ENCODE measurements at regions not wholly inside any gene's neighbourhood (a gene's known extent, or its start where the extent isn't known, plus 50 kb on each side); places are given as distances from the start of the nearest gene placed in this dataset.

GRCh38 chr13:64277097-64277496, 2861.4 kb upstream of the PCDH20 start:
- H3K79me2 ChIP-seq (replicated peaks; ENCODE audit: insufficient read depth) = no peaks in the 10 kb centered on the region
- no peak overlapping the region for H3K27ac ChIP-seq (ENCODE audit: low read depth)
- H3K27me3 ChIP-seq (ENCODE audit: insufficient read depth) = no peaks in the 10 kb centered on the region
- Mint-ChIP-seq H3K4me1 (no peaks in the 10 kb centered on the region; the same call in 2 of the 3 replicates), H3K4me3 (no peak overlapping the region), H3K27ac (no peak overlapping the region), H3K9me3 (peaks cover 15% of the 10 kb centered on the region), H3K27me3 (ENCODE audit: insufficient read depth, low read depth, poor library complexity) (peaks cover 2% of the 10 kb centered on the region), H3K36me3 (ENCODE audit: low read depth) (peaks cover 5% of the 10 kb centered on the region; the same call in 2 of the 3 replicates)
- no peak for ATAC-seq
- no peak overlapping the region for H2AFZ ChIP-seq
- H3K4me3 ChIP-seq = no peak overlapping the region
- H3K9me2 ChIP-seq (ENCODE audit: insufficient read depth) = no peaks in the 10 kb centered on the region; the same call in 1 of the 2 replicates
- no peak for TF ChIP-seq EZH2 (IDR thresholded peaks at IDR 0.05; ENCODE audit: low read depth, unreplicated experiment)
- TF ChIP-seq ZNF114 (CRISPR knock-in tag; IDR thresholded peaks at IDR 0.05) = no peak
- no peak for TF ChIP-seq ZNF331 (CRISPR knock-in tag; IDR thresholded peaks at IDR 0.05; ENCODE audit: low read depth)
- TF ChIP-seq ETS1 (IDR thresholded peaks at IDR 0.05) = no peak
- TF ChIP-seq JUNB (IDR thresholded peaks at IDR 0.05; ENCODE audit: unreplicated experiment) = no peak
- TF ChIP-seq, protein P1, sequence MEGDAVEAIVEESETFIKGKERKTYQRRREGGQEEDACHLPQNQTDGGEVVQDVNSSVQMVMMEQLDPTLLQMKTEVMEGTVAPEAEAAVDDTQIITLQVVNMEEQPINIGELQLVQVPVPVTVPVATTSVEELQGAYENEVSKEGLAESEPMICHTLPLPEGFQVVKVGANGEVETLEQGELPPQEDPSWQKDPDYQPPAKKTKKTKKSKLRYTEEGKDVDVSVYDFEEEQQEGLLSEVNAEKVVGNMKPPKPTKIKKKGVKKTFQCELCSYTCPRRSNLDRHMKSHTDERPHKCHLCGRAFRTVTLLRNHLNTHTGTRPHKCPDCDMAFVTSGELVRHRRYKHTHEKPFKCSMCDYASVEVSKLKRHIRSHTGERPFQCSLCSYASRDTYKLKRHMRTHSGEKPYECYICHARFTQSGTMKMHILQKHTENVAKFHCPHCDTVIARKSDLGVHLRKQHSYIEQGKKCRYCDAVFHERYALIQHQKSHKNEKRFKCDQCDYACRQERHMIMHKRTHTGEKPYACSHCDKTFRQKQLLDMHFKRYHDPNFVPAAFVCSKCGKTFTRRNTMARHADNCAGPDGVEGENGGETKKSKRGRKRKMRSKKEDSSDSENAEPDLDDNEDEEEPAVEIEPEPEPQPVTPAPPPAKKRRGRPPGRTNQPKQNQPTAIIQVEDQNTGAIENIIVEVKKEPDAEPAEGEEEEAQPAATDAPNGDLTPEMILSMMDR (conservative IDR thresholded peaks at IDR 0.05; ENCODE audit: low read depth in 2 of 2) = no peak
- TF ChIP-seq, protein P2, sequence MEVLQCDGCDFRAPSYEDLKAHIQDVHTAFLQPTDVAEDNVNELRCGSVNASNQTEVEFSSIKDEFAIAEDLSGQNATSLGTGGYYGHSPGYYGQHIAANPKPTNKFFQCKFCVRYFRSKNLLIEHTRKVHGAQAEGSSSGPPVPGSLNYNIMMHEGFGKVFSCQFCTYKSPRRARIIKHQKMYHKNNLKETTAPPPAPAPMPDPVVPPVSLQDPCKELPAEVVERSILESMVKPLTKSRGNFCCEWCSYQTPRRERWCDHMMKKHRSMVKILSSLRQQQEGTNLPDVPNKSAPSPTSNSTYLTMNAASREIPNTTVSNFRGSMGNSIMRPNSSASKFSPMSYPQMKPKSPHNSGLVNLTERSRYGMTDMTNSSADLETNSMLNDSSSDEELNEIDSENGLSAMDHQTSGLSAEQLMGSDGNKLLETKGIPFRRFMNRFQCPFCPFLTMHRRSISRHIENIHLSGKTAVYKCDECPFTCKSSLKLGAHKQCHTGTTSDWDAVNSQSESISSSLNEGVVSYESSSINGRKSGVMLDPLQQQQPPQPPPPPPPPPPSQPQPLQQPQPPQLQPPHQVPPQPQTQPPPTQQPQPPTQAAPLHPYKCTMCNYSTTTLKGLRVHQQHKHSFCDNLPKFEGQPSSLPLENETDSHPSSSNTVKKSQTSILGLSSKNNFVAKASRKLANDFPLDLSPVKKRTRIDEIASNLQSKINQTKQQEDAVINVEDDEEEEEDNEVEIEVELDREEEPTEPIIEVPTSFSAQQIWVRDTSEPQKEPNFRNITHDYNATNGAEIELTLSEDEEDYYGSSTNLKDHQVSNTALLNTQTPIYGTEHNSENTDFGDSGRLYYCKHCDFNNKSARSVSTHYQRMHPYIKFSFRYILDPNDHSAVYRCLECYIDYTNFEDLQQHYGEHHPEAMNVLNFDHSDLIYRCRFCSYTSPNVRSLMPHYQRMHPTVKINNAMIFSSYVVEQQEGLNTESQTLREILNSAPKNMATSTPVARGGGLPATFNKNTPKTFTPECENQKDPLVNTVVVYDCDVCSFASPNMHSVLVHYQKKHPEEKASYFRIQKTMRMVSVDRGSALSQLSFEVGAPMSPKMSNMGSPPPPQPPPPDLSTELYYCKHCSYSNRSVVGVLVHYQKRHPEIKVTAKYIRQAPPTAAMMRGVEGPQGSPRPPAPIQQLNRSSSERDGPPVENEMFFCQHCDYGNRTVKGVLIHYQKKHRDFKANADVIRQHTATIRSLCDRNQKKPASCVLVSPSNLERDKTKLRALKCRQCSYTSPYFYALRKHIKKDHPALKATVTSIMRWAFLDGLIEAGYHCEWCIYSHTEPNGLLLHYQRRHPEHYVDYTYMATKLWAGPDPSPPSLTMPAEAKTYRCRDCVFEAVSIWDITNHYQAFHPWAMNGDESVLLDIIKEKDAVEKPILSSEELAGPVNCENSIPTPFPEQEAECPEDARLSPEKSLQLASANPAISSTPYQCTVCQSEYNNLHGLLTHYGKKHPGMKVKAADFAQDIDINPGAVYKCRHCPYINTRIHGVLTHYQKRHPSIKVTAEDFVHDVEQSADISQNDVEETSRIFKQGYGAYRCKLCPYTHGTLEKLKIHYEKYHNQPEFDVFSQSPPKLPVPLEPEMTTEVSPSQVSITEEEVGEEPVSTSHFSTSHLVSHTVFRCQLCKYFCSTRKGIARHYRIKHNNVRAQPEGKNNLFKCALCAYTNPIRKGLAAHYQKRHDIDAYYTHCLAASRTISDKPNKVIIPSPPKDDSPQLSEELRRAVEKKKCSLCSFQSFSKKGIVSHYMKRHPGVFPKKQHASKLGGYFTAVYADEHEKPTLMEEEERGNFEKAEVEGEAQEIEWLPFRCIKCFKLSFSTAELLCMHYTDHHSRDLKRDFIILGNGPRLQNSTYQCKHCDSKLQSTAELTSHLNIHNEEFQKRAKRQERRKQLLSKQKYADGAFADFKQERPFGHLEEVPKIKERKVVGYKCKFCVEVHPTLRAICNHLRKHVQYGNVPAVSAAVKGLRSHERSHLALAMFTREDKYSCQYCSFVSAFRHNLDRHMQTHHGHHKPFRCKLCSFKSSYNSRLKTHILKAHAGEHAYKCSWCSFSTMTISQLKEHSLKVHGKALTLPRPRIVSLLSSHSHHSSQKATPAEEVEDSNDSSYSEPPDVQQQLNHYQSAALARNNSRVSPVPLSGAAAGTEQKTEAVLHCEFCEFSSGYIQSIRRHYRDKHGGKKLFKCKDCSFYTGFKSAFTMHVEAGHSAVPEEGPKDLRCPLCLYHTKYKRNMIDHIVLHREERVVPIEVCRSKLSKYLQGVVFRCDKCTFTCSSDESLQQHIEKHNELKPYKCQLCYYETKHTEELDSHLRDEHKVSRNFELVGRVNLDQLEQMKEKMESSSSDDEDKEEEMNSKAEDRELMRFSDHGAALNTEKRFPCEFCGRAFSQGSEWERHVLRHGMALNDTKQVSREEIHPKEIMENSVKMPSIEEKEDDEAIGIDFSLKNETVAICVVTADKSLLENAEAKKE (CRISPR knock-in tag; IDR thresholded peaks at IDR 0.05) = no peak
- TF ChIP-seq CREB1 (CRISPR knock-in tag; IDR thresholded peaks at IDR 0.05; ENCODE audit: low read depth) = no peak
- TF ChIP-seq NANOG (IDR thresholded peaks at IDR 0.05; ENCODE audit: borderline replicate concordance) = no peak
- TF ChIP-seq STAT1 (IDR thresholded peaks at IDR 0.05; ENCODE audit: unreplicated experiment) = no peak
- TF ChIP-seq EZH2phosphoT487 (IDR thresholded peaks at IDR 0.05; ENCODE audit: unreplicated experiment) = no peak
- no peak for TF ChIP-seq REST (IDR thresholded peaks at IDR 0.05; ENCODE audit: unreplicated experiment)
- TF ChIP-seq POLR2AphosphoS5 (IDR thresholded peaks at IDR 0.05; ENCODE audit: low read depth) = no peak
- H3K4me2 ChIP-seq = no peak overlapping the region
- no peaks in the 10 kb centered on the region for H3F3A ChIP-seq (replicated peaks; ENCODE audit: low read depth)
- peaks cover 8% of the 10 kb centered on the region for H3K36me3 ChIP-seq (ENCODE audit: insufficient read depth)
- DNase-seq (ENCODE audit: low spot score) = no peak
- no peaks in the 10 kb centered on the region for H4K20me1 ChIP-seq (replicated peaks; ENCODE audit: insufficient read depth)
- H3K4me1 ChIP-seq (ENCODE audit: insufficient read depth) = no peaks in the 10 kb centered on the region

All from GM23338 (cell line).